ENCODE measurements at regions not wholly inside any gene's neighbourhood (a gene's known extent, or its start where the extent isn't known, plus 50 kb on each side); places are given as distances from the start of the nearest gene placed in this dataset.

- DNase-seq (ENCODE audit: low spot score) = no peak
Measured at GRCh38 chr9:135239100-135239768, 151.8 kb downstream of the OLFM1 start.

DNA sequence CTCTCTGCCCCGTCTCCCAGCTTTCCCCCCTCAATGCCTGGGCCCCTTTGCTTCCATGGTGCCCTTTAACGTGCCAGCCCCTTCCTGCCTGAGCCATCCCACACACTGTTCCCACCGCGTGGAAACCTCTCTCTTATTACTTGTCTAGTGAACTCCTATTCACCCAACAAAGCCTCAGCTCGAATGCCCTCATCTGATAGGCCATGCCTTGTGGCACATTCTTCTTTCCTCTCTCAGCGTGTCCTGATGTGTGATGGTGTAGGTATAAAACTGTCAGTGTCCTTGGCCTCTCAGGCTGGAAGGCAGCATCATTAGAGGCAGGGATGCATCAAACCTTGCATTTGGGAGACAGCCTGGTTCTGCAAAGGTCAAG is 152.3 kb downstream of the OLFM1 start:
- no peak for DNase-seq (ENCODE audit: low spot score)

DNA sequence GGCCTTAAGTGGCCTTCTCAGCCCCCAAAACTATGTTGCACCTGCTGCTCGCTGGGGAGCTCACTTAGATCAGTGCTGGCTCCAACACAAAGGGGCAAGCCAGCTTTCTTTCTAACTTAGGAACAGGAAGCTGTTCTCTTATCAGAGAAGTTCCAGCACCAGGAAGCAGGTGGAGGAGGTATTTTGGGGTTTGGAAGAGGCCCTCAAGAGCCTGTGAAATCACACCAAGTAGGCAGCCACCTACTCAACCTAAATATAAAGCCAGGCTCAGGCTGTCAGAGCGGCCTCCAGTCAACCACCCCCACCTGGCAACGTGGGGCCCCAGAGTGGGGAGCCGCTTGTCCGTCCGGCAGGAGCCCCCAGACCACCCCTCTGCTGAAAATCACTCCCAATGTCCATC is 152.8 kb downstream of the OLFM1 start:
- DNase-seq (ENCODE audit: low spot score) = no peak

GRCh38 chr9:135240871-135241311 is 153.4 kb downstream of the OLFM1 start:
- no peak for DNase-seq (ENCODE audit: low spot score)

DNA sequence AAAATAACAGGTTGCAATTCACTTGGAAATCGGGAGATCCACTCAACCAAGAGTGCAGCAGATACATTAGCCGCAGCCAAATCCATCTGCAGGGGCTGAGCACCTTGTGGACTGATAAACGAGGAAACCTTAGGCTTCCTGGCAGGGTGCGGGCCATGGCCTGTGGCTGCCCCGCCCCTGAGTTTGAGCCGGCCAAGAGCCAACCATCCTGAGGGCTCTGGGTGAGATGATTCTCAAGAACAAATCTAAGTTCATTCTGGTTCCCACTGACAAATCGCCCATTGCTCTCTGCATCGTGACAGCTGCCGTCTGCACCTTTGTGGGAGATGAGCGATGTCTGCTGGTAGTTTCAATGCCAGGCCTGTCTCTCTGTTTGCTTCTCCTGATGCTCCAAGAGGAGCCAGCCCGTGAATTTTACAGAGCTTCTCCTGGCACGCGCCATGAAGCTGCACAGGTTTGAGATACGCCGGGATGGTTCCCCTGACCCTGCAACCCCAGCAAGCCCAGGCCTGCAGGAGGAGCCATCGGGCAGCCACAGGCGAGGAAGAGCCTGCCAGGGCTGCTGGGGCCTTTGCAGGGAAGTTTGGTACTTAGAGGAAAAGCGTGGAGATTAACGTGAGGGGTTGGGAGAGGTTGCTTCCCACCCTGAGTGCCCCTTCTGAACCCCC is 154.0 kb downstream of the OLFM1 start:
- DNase-seq (ENCODE audit: low spot score) = no peak

DNA sequence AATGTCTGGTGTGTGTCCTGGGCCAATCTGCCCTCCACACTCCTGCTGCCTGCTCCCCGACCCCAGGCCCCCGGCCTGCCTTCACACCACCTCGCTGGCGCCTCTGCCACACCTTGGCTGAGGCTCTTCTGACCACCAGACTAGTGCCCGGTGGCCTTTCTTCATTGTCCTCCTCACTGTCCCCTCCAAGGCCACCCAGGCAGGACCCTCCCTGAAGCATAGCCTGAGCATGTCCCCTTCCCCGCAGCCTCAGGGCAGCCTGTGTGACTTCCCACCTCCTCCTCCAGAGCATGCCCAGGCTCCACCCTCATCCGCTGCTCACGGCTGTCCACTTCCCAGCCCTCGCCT is 154.6 kb downstream of the OLFM1 start:
- no peak for DNase-seq (ENCODE audit: low spot score)

DNA sequence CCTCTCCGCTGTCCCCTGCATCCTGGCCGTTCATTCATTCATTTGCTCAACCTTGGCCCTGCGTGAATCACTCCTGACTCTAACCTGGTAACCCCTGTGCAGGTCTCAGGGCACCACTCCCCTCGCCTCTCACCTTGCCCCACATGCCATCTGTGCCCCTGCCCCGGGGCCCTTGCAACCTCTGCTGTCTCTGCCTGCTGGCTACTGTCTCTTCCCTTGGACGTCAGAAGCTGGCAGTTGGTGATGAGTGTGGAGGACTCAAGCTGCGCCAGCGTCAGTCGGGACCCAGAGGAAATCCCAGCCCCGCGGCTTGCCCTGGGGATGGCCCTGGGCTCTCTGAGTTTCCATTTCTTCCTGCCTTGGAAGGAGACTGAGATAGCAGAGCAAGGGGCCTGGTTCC is 154.9 kb downstream of the OLFM1 start:
- DNase-seq (ENCODE audit: low spot score) = no peak

- no peak for DNase-seq (ENCODE audit: low spot score)
Measured at GRCh38 chr9:135243201-135244190, 156.0 kb downstream of the OLFM1 start.

GRCh38 chr9:135244271-135245221 is 157.1 kb downstream of the OLFM1 start:
- DNase-seq (ENCODE audit: low spot score) = no peak

GRCh38 chr9:135245482-135246247 is 158.2 kb downstream of the OLFM1 start:
- no peak for DNase-seq (ENCODE audit: low spot score)

DNA sequence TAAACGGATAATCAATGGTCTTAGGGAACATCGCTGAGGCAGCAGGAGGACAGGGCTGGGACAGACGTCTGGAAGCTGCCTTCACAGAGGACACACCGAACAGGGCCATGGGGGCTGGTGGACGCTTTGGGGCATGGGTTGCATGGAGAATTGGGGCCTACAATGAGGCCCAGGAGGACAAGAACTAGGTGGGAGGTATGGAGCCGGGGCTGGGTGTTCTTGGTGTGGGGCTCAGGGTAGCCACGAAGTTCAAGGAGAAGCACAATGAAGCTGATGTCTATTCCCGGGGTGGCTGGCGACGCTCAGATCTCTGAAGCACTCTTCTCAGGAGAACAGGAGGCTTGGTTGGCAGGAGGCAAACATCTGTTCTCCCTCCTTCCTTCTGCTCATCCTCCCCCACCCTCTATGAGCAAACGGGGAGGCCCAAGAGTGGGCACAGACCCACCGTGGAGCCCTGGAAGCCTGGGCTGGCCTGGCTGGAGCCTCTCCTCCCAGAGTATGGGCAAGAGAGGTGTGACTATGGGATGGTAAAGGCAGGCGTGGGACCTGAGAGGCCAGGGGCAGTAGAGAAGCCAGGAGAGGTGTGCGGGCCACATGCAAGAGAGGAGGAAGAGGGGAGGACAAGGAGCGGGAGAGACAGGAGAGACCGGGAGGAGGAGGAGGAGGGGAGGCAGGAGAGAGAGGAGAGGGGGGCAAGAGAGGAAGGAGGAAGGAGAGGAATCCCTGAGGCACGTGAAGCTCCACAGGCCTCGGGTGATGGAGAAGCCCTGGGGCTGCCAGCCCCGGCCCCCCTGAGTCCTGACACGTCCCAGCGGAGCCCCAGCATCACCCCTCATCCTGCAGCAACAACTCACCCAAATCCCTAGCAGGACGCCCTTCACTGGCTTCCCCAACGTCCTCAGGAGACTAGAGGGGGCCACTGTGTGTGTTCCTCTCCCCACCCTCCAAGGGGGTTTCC is 159.1 kb downstream of the OLFM1 start:
- no peak for DNase-seq (ENCODE audit: low spot score)

DNA sequence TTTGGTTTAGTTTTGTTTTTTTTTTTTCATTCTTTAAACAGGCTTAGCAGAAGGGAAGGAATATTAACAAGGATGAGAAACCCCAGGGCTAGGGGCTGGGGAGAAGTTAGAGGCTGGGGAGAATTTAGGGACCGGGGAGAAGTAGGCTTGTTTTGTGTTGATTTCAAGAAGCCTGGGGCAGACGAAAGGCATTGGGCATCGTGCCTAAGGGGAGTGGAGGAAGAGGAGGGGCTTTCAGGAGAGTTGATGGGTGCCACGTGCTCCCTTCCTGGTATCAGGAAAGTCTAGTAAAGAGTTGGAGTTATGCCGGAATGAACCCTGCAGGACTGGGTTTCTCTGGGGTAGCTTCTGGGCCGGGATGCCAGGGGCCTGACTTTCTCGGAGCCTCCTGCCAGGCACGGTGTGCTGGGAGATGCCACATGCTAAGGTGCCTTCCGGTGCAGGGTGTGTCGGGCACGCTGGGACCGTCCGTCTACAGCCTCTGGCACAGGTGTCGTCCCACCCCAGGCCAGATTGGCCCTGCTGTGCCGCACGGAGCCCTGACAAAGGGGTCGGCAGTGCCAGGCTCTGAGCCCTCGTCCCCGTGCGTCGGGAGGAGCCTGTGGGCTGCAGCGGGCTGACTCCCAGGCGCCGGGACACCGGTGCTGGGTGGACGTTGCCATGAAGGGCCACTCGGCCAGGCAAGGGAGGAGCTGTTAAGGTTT is 159.9 kb downstream of the OLFM1 start:
- no peak for DNase-seq (ENCODE audit: low spot score)

DNA sequence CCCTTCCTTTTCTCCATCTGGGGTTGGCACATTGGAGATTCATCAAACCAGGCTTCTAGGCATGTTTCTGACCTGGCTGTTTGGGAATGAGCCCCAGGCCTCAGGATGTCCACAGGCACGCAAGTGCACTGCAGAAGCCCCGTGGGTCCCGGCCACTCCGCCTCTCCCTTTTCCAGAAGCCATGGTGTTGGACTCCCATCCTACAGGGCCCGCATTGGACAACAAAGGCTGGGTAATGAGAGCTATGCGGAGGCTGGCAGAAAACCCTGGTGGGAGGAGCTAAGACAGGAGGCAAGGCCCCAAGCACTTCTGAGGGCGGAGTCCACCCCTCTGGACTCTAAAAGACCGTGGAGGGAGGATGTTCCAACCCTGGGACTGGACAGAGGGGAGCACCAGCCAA is 160.6 kb downstream of the OLFM1 start:
- no peak for DNase-seq (ENCODE audit: low spot score)

DNA sequence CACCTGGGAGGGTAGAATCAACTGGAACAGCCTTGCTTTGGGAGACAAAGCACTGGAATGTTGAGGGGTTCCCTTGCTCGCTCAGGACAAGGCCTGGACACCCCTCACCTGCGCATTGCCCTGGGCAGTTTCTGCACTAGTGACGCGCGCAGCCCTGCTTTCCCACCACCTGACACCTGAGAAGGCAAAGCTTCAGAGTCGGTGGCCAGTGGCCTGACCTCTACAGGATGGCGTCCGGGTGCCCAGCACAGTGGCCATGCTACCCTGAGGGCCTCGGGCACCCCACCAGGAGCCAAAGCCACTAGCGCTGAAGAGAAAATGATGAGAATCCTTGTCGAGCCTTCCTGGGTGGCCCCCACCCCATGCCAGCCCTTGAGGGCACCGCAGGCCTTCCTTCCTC is 161.3 kb downstream of the OLFM1 start:
- no peak for DNase-seq (ENCODE audit: low spot score)

DNA sequence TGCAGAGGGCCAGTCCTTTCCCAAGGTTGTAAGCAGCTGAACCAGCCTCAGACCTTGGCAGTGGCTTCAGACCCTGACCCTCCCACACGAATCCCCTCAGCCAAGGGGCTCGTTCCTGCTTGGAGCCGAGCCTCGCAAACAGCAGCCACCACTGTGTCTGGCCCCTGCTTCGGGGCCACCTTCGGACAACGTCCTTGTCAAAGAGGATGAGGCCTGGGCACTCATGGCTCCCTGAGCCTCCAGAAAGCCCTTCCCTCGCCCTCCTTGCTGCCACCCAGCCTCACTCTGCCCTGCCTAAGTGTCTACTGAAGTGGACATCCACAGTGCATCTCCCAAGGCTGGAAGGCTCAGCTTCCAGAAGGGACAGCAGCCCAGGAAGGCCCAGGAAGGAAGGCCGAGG is 161.7 kb downstream of the OLFM1 start:
- DNase-seq (ENCODE audit: low spot score) = no peak

DNA sequence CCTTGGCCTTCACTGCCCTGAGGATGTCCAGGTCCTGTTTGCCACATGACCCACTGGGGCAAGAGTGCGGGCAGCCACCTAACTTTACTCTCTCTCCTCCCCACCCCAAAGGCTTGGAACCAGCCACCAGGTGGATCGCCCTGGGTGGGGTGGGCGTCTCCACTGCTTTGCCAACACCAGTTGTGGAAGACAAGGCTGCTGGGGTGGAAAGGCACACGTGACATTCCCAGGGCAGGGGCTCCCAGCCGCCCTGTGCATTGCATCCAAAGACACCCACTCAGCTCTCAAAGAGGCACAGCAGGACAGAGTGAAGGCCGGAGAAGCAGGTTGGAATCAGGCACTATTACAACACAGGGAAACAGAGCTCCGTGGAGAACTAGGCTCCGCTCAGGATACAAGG is 162.2 kb downstream of the OLFM1 start:
- DNase-seq (ENCODE audit: low spot score) = no peak

- no peak for DNase-seq (ENCODE audit: low spot score)
Measured at GRCh38 chr9:135251331-135251761, 163.9 kb downstream of the OLFM1 start.

DNA sequence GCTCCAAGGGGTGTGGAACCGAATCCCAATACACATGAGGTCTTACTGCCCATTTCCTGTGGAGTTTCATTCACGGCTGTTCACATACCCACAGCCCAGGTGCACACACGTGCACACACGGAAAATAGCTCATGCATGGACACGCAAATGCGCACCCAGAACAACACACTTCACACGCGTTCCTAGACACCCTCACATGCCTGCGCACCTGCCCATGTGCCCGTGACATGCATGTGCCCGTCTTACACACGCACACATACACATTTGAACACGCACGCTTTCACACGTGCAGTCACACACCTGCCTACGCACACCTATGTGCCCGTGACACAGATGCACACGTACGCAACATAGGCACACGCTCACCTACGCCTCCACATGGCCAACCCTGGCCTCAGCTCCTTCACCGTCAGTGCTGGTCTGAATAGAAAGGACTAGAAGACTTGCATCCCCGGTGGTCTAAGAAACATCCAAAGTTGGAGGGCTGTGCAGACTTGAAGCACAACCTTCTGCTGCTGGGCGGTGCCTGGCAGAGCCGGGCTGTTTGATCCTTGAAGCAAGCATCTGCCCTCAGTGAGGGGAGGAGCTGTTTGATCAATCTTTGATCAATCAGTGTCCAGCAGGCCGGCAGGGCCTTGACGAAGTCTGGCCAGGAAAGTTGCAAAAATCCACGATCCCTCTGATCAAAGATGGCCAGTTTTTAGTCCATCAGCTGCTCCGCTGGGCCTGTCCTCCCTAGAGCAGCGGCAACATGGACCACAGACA is 164.7 kb downstream of the OLFM1 start:
- no peak for DNase-seq (ENCODE audit: low spot score)

GRCh38 chr9:135252980-135253304 is 165.5 kb downstream of the OLFM1 start:
- no peak for DNase-seq (ENCODE audit: low spot score)

Measured in HuH-7 (cell line).